Transverse colon (tissue), 4 donors: ENCODE measurements at regions not wholly inside any gene's neighbourhood (a gene's known extent, or its start where the extent isn't known, plus 50 kb on each side); places are given as distances from the start of the nearest gene placed in this dataset.

Experiments
- DNase-seq: peaks from one replicate; pipeline ENCODE4 v3.0.0-alpha.2; 2019
- H3K27ac ChIP-seq, 4 donors: fragments of 200-600 bp; sonication (generic); 2 replicates each; pipeline ENCODE4 v1.5.1; 2016 to 2018; ENCODE audit warnings: inconsistent platforms in 4 of 4
- H3K27me3 ChIP-seq: fragments of 200-600 bp; sonication (generic); 2 replicates; pipeline ENCODE4 v1.5.1; 2017; ENCODE audit warnings: inconsistent platforms
- H3K36me3 ChIP-seq, 4 donors: fragments of 200-600 bp; sonication (generic); 2 replicates each; pipeline ENCODE4 v1.5.1; 2017 to 2019; ENCODE audit warnings: inconsistent platforms in 4 of 4
- H3K4me1 ChIP-seq, 4 donors: fragments of 200-600 bp; sonication (generic); 2 replicates each; pipeline ENCODE4 v1.5.1; 2017 to 2020; ENCODE audit warnings: inconsistent platforms in 4 of 4
- H3K4me3 ChIP-seq, 4 donors: fragments of 200-600 bp; sonication (generic); 1 replicate in 1 of 4; 2 replicates in 3 of 4; pipeline versions ENCODE4 v1.5.1 to v1.6.1; 2017 to 2019; ENCODE audit warnings: inconsistent platforms in 4 of 4
- H3K9me3 ChIP-seq, 2 donors: fragments of 200-600 bp; sonication (generic); 2 replicates each; pipeline ENCODE4 v1.5.1; 2017 to 2019; ENCODE audit warnings: inconsistent platforms in 2 of 2
- EP300 ChIP-seq: sonication (generic); formaldehyde crosslinking; IDR thresholded peaks from one replicate; pipeline ENCODE4 v1.6.1; 2017; ENCODE audit warnings: antibody characterized with exemption, low read depth
- POLR2A ChIP-seq: fragments of 450-650 bp; IDR thresholded peaks from one replicate; pipeline ENCODE4 v1.6.1; 2016; ENCODE audit warnings: antibody characterized with exemption, mild to moderate bottlenecking, moderate library complexity
- POLR2AphosphoS5 ChIP-seq, 3 donors: sonication (generic); formaldehyde crosslinking; IDR thresholded peaks; one replicate each; pipeline ENCODE4 v1.6.1; 2016; ENCODE audit warnings: antibody characterized with exemption in 3 of 3
- WGBS, 2 donors: methylation state at CpG; one replicate each; pipeline ENCODE4 v1.1.5; 2018; ENCODE audit warnings: low coverage in 1 of 2; 5-methylcytosine and 5-hydroxymethylcytosine counted together
- in situ Hi-C, 4 donors: fragments of 200-750 bp; cut with MboI; loops; one replicate each; pipeline versions ENCODE4 v1.15.0 to v1.15.1; 2017; ENCODE audit warnings: low sequenced_read_pairs in 3 of 4, low pct_ligation_motif_present in 1 of 4, low pct_unique_long_range_greater_than_20kb in 1 of 4
- intact Hi-C: fragments of 100-400 bp; cut with DNase I; formaldehyde crosslinking; loops from one replicate; pipeline ENCODE4 v1.15.1; 2023; ENCODE audit warnings: low total_unique reads
- TF ChIP-seq, protein P1 (sequence below), 5 experiments: fragments of 200-600 bp in 3 of 5; fragments of 450-650 bp in 2 of 5; sonication (generic) in 3 of 5; IDR thresholded peaks; 1 replicate in 2 of 5; 2 replicates in 3 of 5; pipeline ENCODE4 v1.5.1; 2016 to 2017; ENCODE audit warnings: antibody characterized with exemption in 5 of 5, inconsistent platforms in 3 of 5, mild to moderate bottlenecking in 2 of 5, moderate library complexity in 1 of 5

- H3K36me3 ChIP-seq, result no peaks in the 10 kb centered on the region
- no peak overlapping the region for H3K4me3 ChIP-seq
- no peak for DNase-seq
- WGBS, 2 donors, result 54 to 72% methylated on average over 3 to 4 of the region's 4 CpGs
- TF ChIP-seq POLR2A (no peak), EP300 (no peak), POLR2AphosphoS5 (IDR thresholded peaks at IDR 0.05) (no peak)
- TF ChIP-seq, protein P1, sequence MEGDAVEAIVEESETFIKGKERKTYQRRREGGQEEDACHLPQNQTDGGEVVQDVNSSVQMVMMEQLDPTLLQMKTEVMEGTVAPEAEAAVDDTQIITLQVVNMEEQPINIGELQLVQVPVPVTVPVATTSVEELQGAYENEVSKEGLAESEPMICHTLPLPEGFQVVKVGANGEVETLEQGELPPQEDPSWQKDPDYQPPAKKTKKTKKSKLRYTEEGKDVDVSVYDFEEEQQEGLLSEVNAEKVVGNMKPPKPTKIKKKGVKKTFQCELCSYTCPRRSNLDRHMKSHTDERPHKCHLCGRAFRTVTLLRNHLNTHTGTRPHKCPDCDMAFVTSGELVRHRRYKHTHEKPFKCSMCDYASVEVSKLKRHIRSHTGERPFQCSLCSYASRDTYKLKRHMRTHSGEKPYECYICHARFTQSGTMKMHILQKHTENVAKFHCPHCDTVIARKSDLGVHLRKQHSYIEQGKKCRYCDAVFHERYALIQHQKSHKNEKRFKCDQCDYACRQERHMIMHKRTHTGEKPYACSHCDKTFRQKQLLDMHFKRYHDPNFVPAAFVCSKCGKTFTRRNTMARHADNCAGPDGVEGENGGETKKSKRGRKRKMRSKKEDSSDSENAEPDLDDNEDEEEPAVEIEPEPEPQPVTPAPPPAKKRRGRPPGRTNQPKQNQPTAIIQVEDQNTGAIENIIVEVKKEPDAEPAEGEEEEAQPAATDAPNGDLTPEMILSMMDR (IDR thresholded peaks at IDR 0.05), result no peak
- intact Hi-C loops, result no loop called here
- peaks cover 0 to 7% (median 0%) of the 10 kb centered on the region in 4 donors for H3K4me1 ChIP-seq
- no peaks in the 10 kb centered on the region for H3K27me3 ChIP-seq
- peak overlapping the region; percentile 2 to 59 (median 53) for H3K27ac ChIP-seq
- no peaks in the 10 kb centered on the region for H3K9me3 ChIP-seq
- in situ Hi-C loops, result no loop called here
Measured at GRCh38 chr2:215653344-215654030, 217.6 kb upstream of the FN1 start.

- H3K27ac ChIP-seq, result peak overlapping the region in 3 of 4 donors; percentile 49 to 57 (median 50)
- in situ Hi-C loops, result no loop called here
- H3K4me1 ChIP-seq, result peaks cover 0 to 7% (median 0%) of the 10 kb centered on the region in 4 donors
Measured at GRCh38 chr2:215652388-215652787, 216.5 kb upstream of the FN1 start.

DNA sequence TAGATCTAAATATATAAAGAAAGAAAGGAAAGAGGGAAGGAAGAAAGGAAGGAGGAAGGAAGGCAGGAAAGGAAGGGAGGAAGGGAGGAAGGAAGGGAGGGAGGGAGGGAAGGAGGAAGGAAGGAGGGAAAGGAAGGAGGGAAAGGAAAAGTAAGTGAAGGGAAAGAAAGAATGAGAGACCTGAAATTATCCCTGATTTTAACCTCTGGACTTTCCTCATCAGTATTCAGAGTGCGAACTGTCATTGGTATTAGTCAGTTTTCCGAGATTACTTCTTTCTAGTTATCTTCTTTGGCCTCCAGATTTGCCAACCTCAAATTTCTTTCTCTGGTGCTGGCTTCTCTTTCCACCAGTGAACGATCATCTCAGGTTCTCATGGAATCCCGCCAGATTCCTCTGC is 215.5 kb upstream of the FN1 start:
- H3K9me3 ChIP-seq, result no peaks in the 10 kb centered on the region
- in situ Hi-C loops (no loop called here), intact Hi-C loops (no loop called here)
- DNase-seq, result no peak
- no peak overlapping the region for H3K4me3 ChIP-seq
- no peaks in the 10 kb centered on the region for H3K36me3 ChIP-seq
- 88 to 91% methylated on average over 4 of the region's 4 CpGs for WGBS, 2 donors
- H3K27me3 ChIP-seq, result no peaks in the 10 kb centered on the region
- H3K27ac ChIP-seq, result peak overlapping the region in 1 of 4 donors; percentile 49
- H3K4me1 ChIP-seq, result peaks cover 0 to 7% (median 0%) of the 10 kb centered on the region in 4 donors
- TF ChIP-seq, protein P1 (IDR thresholded peaks at IDR 0.05), result no peak
- TF ChIP-seq POLR2AphosphoS5 (IDR thresholded peaks at IDR 0.05), result no peak
- TF ChIP-seq EP300, result no peak
- TF ChIP-seq POLR2A, result no peak

More at GRCh38 chr2:215652388-215652787, 216.5 kb upstream of the FN1 start:
- DNase-seq, result no peak
- no peak overlapping the region for H3K4me3 ChIP-seq
- no peak for TF ChIP-seq EP300
- peak in 2 of 3 donors; percentile 52 to 70 for TF ChIP-seq POLR2AphosphoS5 (IDR thresholded peaks at IDR 0.05)
- no peaks in the 10 kb centered on the region for H3K36me3 ChIP-seq
- no peaks in the 10 kb centered on the region for H3K27me3 ChIP-seq
- intact Hi-C loops, result no loop called here
- no peaks in the 10 kb centered on the region for H3K9me3 ChIP-seq
- WGBS, 2 donors, result 39 to 69% methylated on average over 2 of the region's 2 CpGs

DNA sequence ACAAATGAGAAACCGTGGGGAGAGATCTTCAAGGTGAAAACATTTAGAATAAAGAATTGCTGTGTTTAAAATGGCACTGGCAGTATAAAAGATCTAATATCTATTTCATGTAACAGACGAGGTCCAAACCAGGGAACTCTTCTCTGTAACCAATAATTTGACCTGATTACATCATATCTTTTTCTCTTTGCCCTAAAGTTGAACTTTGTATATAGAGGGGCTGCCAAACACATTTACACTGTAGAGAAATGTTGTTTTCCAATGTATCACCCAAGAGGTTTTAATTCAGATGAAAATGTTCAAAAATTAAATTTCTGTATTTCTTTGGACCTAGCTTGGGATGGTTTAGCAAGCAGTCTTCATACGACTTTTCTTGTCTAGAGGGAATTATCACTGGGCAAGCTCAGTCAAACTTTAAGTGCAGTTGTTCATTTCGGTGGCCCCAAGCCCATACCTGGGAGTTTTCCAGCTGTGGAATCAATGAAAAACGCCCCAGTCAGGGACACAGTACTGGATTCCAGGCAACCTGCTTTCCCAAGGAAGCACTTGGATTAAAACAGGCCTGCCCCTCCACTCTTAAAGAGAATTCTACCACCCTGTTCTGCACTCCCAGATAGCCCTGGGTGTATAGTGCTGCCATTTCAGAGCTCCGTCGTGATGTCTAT is 208.5 kb upstream of the FN1 start:
- no peak for DNase-seq
- in situ Hi-C loops, result no loop called here
- intact Hi-C loops, result no loop called here
- Histone ChIP-seq H3K27ac (no peak overlapping the region), H3K4me3 (no peak overlapping the region), H3K4me1 (no peaks in the 10 kb centered on the region), H3K36me3 (no peaks in the 10 kb centered on the region), H3K9me3 (no peaks in the 10 kb centered on the region), H3K27me3 (no peaks in the 10 kb centered on the region)
- TF ChIP-seq POLR2A (no peak), POLR2AphosphoS5 (IDR thresholded peaks at IDR 0.05) (no peak), EP300 (no peak)
- TF ChIP-seq, protein P1 (IDR thresholded peaks at IDR 0.05), result no peak
- 67 to 82% methylated on average over 4 to 7 of the region's 7 CpGs for WGBS, 2 donors
